ENCODE measurements at regions not wholly inside any gene's neighbourhood (a gene's known extent, or its start where the extent isn't known, plus 50 kb on each side); places are given as distances from the start of the nearest gene placed in this dataset.
"Not testable (repeated sequence)": the region's sequence is repeated elsewhere in the genome, so short reads cannot be mapped to it uniquely, and the experiment has no call there.

DNA sequence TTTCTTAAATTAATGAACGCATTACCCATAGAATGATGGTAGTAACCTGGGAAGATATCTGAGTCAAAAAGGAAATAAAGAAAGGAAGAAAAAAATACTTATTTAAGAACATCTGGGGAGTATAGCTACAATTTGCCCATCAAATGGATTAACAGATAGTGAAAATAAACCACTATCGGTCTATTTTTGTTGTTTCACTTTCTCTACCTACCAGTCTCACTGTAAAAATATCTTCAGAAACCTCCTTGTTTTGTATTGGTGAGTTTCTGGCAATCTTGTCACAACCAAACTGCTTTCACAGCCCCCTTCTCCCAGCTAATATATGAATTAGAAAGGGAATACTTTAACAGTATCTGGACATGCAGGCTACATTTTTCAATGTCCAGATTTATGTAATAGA is 783.5 kb downstream of the STPG2 start:
- no peak overlapping the region for H3K27ac Mint-ChIP-seq

DNA sequence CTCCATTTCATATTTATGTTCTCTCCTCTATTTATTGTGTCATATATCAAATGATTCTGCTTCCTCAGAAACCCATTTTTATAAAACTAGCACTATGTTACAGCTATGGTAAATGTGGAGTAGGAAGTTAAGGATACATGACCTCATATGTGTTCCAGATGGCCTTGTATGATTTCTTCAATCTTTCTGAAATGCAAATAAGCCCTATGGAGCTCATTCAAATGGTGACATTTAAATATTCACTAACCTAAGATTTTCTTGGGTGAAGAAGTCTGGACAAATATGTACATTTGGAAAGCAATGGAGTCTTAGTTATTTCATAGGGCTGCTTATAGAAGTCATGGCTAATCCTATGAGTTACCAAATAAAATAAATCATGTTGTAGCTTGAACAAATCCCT is 782.5 kb downstream of the STPG2 start:
- Mint-ChIP-seq H3K27ac (no peak overlapping the region), H3K4me3 (no peak overlapping the region), H3K27me3 (no peaks in the 10 kb centered on the region)

More for the DNA sequence above, 783.5 kb downstream of the STPG2 start:
- Mint-ChIP-seq H3K27me3 (no peaks in the 10 kb centered on the region), H3K4me1 (no peaks in the 10 kb centered on the region), H3K36me3 (no peaks in the 10 kb centered on the region), H3K9me3 (peaks cover 14% of the 10 kb centered on the region), H3K4me3 (no peak overlapping the region)
- no peak for ATAC-seq

DNA sequence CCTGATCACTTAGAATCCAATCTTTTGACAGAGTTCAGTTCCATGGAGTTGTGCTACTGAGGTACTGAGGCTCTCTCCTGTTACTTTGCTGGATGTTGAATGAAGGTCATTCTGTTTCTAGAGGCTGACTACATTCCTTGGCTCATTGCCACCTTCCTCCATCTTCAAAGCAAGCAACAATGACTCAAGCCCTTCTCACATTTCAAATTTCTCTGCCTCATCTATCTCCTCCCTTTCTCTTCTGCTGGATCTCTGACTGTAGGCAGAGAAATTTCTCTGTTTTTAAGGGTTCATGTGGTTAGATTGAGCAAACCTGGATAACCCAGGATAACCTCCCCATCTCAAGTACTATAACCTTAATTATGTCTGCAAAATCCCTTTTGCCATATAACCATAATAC is 775.4 kb downstream of the STPG2 start:
- H3K36me3 Mint-ChIP-seq = no peaks in the 10 kb centered on the region
- H3K27ac Mint-ChIP-seq = no peak overlapping the region
- H3K27me3 Mint-ChIP-seq = no peaks in the 10 kb centered on the region
- H3K4me3 Mint-ChIP-seq = no peak overlapping the region
- ATAC-seq = no peak
- H3K9me3 Mint-ChIP-seq = peaks cover 6% of the 10 kb centered on the region
- H3K4me1 Mint-ChIP-seq = no peaks in the 10 kb centered on the region

More for the DNA sequence above, 782.5 kb downstream of the STPG2 start:
- Mint-ChIP-seq H3K9me3 (peaks cover 16% of the 10 kb centered on the region), H3K36me3 (no peaks in the 10 kb centered on the region), H3K4me1 (no peaks in the 10 kb centered on the region)
- no peak for ATAC-seq

DNA sequence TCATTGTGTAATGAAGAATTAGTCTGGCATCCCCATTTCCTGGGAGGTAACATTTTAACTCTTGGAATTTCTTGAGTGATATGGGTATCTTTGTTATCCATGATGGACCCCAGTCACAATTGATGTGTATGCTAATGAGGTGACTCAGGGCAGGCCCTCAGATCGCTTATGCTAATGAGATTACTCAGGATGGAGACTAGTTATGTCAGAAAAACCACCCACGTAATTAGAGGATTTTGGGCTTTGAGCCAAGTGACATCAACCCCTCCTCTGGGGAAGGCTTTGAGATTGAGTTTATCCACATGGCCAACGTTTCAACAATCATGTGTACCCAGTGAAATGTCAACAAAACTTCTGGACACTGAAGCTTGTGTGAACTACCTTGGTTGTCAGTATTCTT is 772.7 kb downstream of the STPG2 start:
- peaks cover 4% of the 10 kb centered on the region for H3K9me3 Mint-ChIP-seq
- no peaks in the 10 kb centered on the region for H3K36me3 Mint-ChIP-seq
- H3K4me3 Mint-ChIP-seq = no peak overlapping the region
- no peak overlapping the region for H3K27ac Mint-ChIP-seq
- H3K27me3 Mint-ChIP-seq = no peaks in the 10 kb centered on the region
- no peaks in the 10 kb centered on the region for H3K4me1 Mint-ChIP-seq
- ATAC-seq = no peak

DNA sequence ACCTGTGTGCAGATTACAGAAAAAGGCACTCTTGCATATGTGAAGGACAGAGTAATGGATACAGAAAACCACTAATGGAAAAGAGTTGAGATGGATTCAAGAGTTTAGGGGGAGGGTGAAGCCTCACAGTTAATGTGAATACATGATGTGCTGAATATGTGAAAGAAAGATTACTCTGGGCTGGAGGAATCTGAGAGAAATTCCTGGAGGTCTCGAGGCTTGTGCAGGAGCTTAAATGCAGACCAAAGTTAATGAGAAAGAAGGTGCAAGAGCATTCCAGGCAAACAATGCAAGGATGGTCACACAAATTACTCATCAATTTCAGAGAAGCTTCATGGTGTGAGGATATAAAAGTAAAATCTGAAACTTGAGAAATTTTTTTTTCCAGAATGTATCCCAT is 768.8 kb downstream of the STPG2 start:
- ATAC-seq = no peak
- H3K9me3 Mint-ChIP-seq = no peaks in the 10 kb centered on the region
- H3K4me1 Mint-ChIP-seq = no peaks in the 10 kb centered on the region
- H3K27me3 Mint-ChIP-seq = no peaks in the 10 kb centered on the region
- no peak overlapping the region for H3K4me3 Mint-ChIP-seq
- no peaks in the 10 kb centered on the region for H3K36me3 Mint-ChIP-seq
- no peak overlapping the region for H3K27ac Mint-ChIP-seq

DNA sequence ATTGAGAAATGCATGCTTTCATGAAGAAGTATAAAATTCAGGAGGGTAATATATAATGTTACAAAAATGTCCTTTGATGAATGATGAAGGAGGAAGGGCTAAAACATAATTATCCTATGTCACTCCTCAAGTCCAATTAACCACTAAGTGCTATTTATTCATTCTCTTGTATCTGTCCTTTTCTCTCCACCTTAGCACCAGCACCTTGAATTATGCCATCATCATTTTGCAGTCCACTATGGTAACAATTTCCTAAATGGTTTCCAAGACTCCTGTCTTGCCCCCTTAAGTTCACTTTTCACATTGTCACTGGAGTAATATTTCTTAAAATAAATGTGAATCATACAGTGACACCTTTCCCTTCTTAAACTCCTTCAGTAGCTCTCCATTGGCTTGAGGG is 756.3 kb downstream of the STPG2 start:
- Mint-ChIP-seq H3K4me1 (no peaks in the 10 kb centered on the region), H3K9me3 (peaks cover 7% of the 10 kb centered on the region), H3K4me3 (no peak overlapping the region), H3K36me3 (no peaks in the 10 kb centered on the region), H3K27ac (no peak overlapping the region), H3K27me3 (no peaks in the 10 kb centered on the region)
- ATAC-seq = no peak

DNA sequence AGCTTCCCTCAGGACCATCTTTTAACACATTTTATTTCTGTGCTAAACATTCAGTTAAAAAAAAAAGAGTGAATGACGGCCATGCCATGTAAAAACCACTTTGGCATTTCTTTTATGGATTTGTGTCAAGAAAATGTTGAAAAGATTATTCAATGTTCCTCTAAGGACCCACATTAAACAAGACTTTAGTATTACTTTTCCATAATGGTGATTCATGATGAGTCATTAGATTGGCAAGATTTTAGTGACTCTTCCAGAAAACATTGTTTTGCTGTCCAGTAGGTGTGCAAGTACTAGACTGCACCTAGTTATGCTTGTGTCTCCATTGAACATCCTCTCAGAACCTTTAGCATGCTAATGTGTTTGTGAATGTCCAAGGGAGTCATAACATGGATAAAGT is 748.6 kb downstream of the STPG2 start:
- Mint-ChIP-seq H3K4me3 (no peak overlapping the region), H3K9me3 (no peaks in the 10 kb centered on the region), H3K4me1 (no peaks in the 10 kb centered on the region), H3K27me3 (no peaks in the 10 kb centered on the region), H3K27ac (no peak overlapping the region), H3K36me3 (no peaks in the 10 kb centered on the region)
- ATAC-seq = no peak

DNA sequence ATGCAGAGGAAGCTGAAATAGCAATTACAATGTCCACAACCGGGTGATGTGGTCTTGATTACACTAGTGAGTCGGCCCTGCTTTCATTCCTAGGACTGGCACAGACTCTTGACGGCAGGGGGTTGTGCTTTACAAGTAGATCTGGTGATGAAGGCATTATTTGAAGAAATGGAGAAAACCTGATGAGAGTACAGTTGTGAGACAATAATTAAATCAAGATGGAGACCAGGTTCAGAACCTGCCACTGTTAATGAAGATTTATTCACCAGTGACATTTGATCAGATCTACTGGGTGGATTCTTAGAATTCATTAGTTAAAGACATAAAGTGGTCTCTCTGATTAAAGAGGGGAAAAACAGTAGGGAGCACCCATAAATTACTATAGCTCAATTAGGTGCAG is 747.2 kb downstream of the STPG2 start:
- no peak for ATAC-seq
- Mint-ChIP-seq H3K27me3 (no peaks in the 10 kb centered on the region), H3K4me1 (no peaks in the 10 kb centered on the region), H3K36me3 (no peaks in the 10 kb centered on the region), H3K4me3 (no peak overlapping the region), H3K27ac (no peak overlapping the region), H3K9me3 (peaks cover 4% of the 10 kb centered on the region)

DNA sequence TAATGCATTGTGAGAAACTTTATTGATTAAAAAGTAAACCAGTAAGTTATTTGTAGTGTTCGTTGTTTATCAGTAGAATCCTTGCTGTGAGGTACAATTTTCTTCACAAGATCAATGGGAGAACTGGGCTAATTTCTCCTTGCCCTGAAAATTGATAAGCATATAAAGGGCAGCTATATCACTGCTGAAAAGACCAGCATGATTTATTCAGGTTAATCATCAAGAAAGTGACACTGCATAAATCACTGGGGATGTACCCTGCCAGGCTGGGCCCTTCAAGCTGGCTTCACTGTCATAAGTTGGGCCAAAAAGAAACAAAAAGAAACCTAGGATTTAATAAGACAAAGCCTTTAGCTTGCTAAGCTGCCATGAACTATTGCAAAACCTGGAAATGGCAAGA is 746.7 kb downstream of the STPG2 start:
- Mint-ChIP-seq H3K9me3 (peaks cover 4% of the 10 kb centered on the region), H3K4me1 (no peaks in the 10 kb centered on the region), H3K27me3 (no peaks in the 10 kb centered on the region), H3K27ac (no peak overlapping the region), H3K36me3 (no peaks in the 10 kb centered on the region), H3K4me3 (no peak overlapping the region)
- ATAC-seq = no peak

DNA sequence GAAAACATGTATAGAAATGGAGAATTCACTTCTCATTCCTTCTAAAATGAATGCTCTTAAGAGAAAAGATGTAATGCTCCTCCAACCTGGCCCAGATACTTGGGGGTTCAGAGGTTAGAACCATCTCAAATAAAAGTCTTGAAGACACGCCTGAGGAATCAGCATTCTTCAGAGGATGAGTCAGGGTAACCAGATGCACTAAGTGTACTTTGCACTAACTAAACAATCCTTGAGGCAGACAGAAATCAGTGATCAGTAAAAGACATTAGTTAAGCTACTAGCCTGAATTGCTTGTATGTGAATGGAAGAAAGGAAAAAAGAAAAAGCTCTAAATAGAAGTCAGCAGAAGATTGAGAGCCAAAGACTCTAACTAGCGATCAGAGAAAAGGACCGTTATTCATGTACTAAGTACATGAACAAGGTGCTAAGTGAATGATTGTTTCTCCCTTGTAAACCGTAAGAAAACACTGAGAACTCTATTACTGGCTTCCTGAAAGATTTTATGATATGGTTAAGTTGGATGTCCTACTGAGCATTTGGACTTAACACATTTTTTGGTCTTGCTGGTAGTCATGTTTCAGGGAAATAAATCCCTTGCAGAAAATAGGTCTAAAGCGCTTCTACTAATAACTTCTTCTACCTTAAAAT is 738.3 kb downstream of the STPG2 start:
- ATAC-seq = no peak
- Mint-ChIP-seq H3K27ac (no peak overlapping the region), H3K36me3 (no peaks in the 10 kb centered on the region), H3K4me3 (no peak overlapping the region), H3K27me3 (no peaks in the 10 kb centered on the region), H3K9me3 (peaks cover 6% of the 10 kb centered on the region), H3K4me1 (no peaks in the 10 kb centered on the region)

DNA sequence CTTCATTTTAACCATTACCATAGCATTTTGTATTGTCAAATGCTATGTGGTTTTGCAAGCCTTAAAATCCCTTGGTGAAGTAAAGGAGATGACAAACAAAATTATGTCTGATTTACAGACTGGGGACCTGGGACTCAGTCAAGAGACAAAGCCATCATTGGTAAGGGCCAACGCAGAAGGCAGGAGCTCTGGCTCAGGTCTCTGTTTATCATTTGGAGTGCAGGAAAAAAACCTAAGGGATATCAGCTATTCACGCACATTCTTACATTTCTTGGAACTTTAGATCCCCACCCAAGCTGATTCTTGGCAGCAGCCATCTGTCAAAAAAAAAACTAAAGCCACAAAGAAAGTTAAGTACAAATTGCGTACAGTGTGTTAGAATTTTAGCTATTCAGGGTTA is 731.9 kb downstream of the STPG2 start:
- Mint-ChIP-seq H3K4me3 (no peak overlapping the region), H3K4me1 (no peaks in the 10 kb centered on the region), H3K27ac (no peak overlapping the region), H3K27me3 (no peaks in the 10 kb centered on the region), H3K36me3 (no peaks in the 10 kb centered on the region), H3K9me3 (peaks cover 5% of the 10 kb centered on the region)
- ATAC-seq = no peak

DNA sequence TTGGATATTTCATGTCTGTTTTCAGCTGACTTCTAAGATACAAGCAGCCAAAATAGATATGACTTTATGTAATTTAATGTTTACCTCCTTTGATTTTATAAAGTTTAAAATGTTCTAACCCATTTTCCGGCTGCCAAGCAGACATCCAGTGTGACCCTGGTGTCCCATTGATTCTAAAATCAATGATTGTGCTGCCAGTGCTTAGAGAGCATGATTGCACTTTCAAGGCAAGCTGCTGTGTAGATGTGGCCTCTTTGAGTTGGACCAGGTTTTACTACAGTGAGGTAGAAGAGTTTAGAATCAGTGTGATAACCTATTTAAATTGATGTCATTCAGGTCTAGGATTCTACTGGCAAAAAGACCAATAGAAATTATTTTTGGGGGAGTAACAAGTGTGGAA is 730.9 kb downstream of the STPG2 start:
- H3K9me3 Mint-ChIP-seq = peaks cover 5% of the 10 kb centered on the region
- H3K4me1 Mint-ChIP-seq = no peaks in the 10 kb centered on the region
- no peaks in the 10 kb centered on the region for H3K36me3 Mint-ChIP-seq
- ATAC-seq = no peak
- H3K27ac Mint-ChIP-seq = no peak overlapping the region
- H3K27me3 Mint-ChIP-seq = no peaks in the 10 kb centered on the region
- H3K4me3 Mint-ChIP-seq = no peak overlapping the region

DNA sequence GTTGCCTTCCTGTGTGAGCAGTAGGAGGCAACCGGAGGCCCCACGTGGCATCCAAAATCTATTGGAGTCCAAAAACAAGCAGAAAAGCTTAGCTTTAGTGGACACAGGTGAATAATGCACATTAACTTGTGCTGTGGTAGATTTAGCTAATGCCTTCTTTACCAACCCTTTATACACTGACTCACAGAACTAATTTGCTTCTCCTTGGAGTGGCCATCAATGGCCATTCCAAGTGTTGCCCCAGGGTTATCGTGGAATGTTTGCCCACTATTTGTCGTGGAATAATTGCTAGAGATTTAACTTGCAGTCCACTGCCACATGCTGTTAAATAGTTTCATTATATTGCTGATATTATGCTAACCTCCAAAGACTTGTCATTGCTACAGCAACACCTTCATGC is 729.1 kb downstream of the STPG2 start:
- Mint-ChIP-seq H3K9me3 (peaks cover 11% of the 10 kb centered on the region), H3K4me1 (no peaks in the 10 kb centered on the region), H3K27ac (no peak overlapping the region), H3K4me3 (no peak overlapping the region), H3K36me3 (no peaks in the 10 kb centered on the region), H3K27me3 (no peaks in the 10 kb centered on the region)
- no peak for ATAC-seq

DNA sequence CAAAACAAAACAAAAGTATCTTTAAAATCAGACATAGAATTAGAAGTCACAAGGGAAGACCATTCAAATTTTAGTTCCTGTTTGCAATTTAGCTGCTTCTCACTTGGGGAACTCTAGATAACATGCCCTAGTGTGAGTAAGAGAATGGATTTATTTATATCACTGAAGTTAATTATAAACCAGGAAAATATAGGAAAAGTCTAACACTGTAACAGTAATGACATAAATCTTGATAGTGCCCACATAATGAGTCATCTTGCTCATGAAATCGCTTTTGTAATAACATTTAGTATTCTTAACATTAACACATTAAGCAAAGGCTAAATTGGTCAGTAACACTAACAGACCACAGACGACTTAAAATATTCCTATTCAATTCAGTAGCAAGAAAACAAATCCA is 710.7 kb downstream of the STPG2 start:
- Mint-ChIP-seq H3K27me3 (no peaks in the 10 kb centered on the region), H3K27ac (no peak overlapping the region), H3K9me3 (peaks cover 17% of the 10 kb centered on the region), H3K36me3 (no peaks in the 10 kb centered on the region), H3K4me1 (no peaks in the 10 kb centered on the region), H3K4me3 (no peak overlapping the region)
- ATAC-seq = no peak

DNA sequence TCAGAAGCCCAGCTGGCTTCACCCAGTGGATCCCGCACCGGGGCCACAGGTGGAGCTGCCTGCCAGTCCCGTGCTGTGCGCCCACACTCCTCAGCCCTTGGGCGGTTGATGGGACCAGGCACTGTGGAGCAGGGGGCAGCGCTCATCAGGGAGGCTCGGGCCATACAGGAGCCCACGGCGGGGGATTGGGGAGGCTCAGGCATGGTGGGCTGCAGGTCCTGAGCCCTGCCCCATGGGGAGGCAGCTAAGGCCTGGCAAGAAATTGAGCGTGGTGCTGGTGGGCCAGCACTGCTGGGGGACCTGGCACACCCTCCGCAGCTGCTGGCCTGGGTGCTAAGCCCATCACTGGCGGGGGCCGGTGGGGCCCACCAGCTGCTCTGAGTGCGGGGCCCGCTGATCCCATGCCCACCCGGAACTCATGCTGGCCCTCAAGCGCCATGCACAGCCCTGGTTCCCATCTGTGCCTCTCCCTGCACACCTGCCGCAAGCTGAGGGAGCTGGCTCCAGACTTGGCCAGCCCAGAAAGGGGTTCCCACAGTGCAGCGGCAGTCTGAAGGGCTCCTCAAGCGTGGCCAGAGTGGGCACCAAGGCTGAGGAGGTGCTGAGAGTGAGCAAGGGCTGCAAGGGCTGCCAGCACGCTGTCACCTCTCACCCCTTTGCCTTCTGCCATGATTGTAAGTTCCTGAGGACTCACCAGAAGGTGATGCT is 705.1 kb downstream of the STPG2 start:
- not testable (repeated sequence) for H3K27me3 Mint-ChIP-seq, H3K36me3 Mint-ChIP-seq, H3K4me3 Mint-ChIP-seq, ATAC-seq, H3K4me1 Mint-ChIP-seq, H3K27ac Mint-ChIP-seq
- peaks cover 11% of the 10 kb centered on the region for H3K9me3 Mint-ChIP-seq

DNA sequence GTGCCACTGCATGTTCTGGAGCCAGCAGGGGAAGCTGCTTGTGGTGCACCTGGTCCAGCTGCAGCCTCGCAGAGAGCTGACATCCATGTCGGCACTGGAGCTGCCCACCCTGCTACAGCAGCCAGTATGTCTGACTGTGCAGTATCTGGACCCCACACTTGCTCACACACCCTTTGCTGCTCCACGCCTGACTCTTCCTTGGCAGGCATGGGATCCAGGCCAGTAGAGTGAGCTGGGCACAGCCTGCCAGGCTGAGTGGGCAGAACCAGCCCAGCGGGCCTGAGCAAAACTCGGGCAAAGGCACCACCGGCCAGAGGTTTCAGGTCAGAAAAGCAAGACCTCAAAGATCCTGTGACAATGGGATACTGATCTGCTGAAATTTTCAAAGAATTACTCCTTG is 690.1 kb downstream of the STPG2 start:
- no peaks in the 10 kb centered on the region for H3K27me3 Mint-ChIP-seq
- H3K4me1 Mint-ChIP-seq = no peaks in the 10 kb centered on the region
- H3K36me3 Mint-ChIP-seq = no peaks in the 10 kb centered on the region
- peaks cover 9% of the 10 kb centered on the region for H3K9me3 Mint-ChIP-seq
- ATAC-seq = no peak
- H3K27ac Mint-ChIP-seq = no peak overlapping the region
- no peak overlapping the region for H3K4me3 Mint-ChIP-seq

All from stimulated activated memory B cell treated with anti-CD40 and anti-IgM and Interleukin-4, amounts not matched to agents 10 μg/mL and 1 μg/mL and 100 μg/mL, for 72 hours (primary cell).